ENCODE measurements at regions not wholly inside any gene's neighbourhood (a gene's known extent, or its start where the extent isn't known, plus 50 kb on each side); places are given as distances from the start of the nearest gene placed in this dataset.

- Mint-ChIP-seq H3K4me3 (no peak overlapping the region), H3K9me3 (peaks cover 6 to 7% of the 10 kb centered on the region in 2 experiments; a peak in 3 of 5 replicates), H3K27ac (no peak overlapping the region), H3K36me3 (ENCODE audit: insufficient read depth in 1 of 3, low read depth in 3 of 3) (peaks cover 0 to 8% (median 2%) of the 10 kb centered on the region in 3 experiments; a peak in 4 of 7 replicates), H3K4me1 (no peaks in the 10 kb centered on the region), H3K27me3 (ENCODE audit: low read depth) (no peaks in the 10 kb centered on the region)
- WGBS (ENCODE audit: extremely low coverage, insufficient read length, low lambda C conversion rate), result no CpG with 5 or more reads among the region's 2 CpGs
- Histone ChIP-seq H3K4me2 (ENCODE audit: insufficient read depth, insufficient read length, low read length) (no peak overlapping the region), H3T11ph (ENCODE audit: low read length) (no peak overlapping the region), H2BK120ac (ENCODE audit: low read depth, low read length, poor library complexity, severe bottlenecking) (no peak overlapping the region), H4K91ac (ENCODE audit: insufficient read length, low read depth, low read length) (no peak overlapping the region), H3K18ac (ENCODE audit: insufficient read length, low read depth, low read length) (no peak overlapping the region), H3K56ac (ENCODE audit: insufficient read length, low read depth, low read length) (no peak overlapping the region), H3K4ac (ENCODE audit: low read depth, low read length) (no peak overlapping the region), H2BK12ac (ENCODE audit: insufficient read length, low read depth, low read length) (no peak overlapping the region), H2AK5ac (ENCODE audit: insufficient read length, low read length) (no peak overlapping the region), H3K27me3 (ENCODE audit: insufficient read depth, low read length) (no peaks in the 10 kb centered on the region), H3K23ac (ENCODE audit: insufficient read length, low read depth, low read length) (no peak overlapping the region), H2BK15ac (ENCODE audit: low read depth, low read length) (no peak overlapping the region), H3K79me2 (ENCODE audit: insufficient read depth, low read length) (no peaks in the 10 kb centered on the region), H3K27ac (ENCODE audit: insufficient read length, low read depth, low read length) (no peak overlapping the region), H2BK20ac (ENCODE audit: low read depth, low read length, poor library complexity, severe bottlenecking) (no peak overlapping the region), H3K4me1 (ENCODE audit: insufficient read depth, low read length) (no peaks in the 10 kb centered on the region), H3K9ac (ENCODE audit: extremely low read depth, insufficient read length, low read length) (no peak overlapping the region), H3K23me2 (ENCODE audit: insufficient read length, low read depth, low read length, poor library complexity, severe bottlenecking) (no peaks in the 10 kb centered on the region), H3K79me1 (ENCODE audit: insufficient read depth, low read depth, low read length, poor library complexity, severe bottlenecking) (no peaks in the 10 kb centered on the region), H3K14ac (ENCODE audit: insufficient read depth, low read length) (no peak overlapping the region), H2BK5ac (ENCODE audit: insufficient read length, low read length) (no peak overlapping the region), H3K9me3 (ENCODE audit: control insufficient read depth, low read depth, low read length) (no peaks in the 10 kb centered on the region), H4K5ac (ENCODE audit: insufficient read length, low read depth, low read length) (no peak overlapping the region), H4K8ac (replicated peaks; ENCODE audit: insufficient read length, low read depth, low read length) (no peak overlapping the region), H4K20me1 (ENCODE audit: control insufficient read depth, insufficient read depth, insufficient read length) (no peaks in the 10 kb centered on the region), H2AFZ (ENCODE audit: low read length) (no peak overlapping the region)
- no peak for TF ChIP-seq CTCF (conservative IDR thresholded peaks at IDR 0.05)
- no peak for DNase-seq
Measured at GRCh38 chr6:165082636-165083035, 226.8 kb downstream of the C6orf118 start.

All from H9 (cell line).